ENCODE measurements at regions not wholly inside any gene's neighbourhood (a gene's known extent, or its start where the extent isn't known, plus 50 kb on each side); places are given as distances from the start of the nearest gene placed in this dataset.
"Not testable (repeated sequence)": the region's sequence is repeated elsewhere in the genome, so short reads cannot be mapped to it uniquely, and the experiment has no call there.

- DNase-seq (ENCODE audit: low spot score): not testable (repeated sequence)
Observed at GRCh38 chr21:10366210-10366609, 155.2 kb upstream of the TPTE start.

GRCh38 chr21:10367586-10367985, 153.8 kb upstream of the TPTE start:
- not testable (repeated sequence) for DNase-seq (ENCODE audit: low spot score)

GRCh38 chr21:10368323-10368798, 153.0 kb upstream of the TPTE start:
- not testable (repeated sequence) for DNase-seq (ENCODE audit: low spot score)

- not testable (repeated sequence) for DNase-seq (ENCODE audit: low spot score)
Observed at GRCh38 chr21:10369289-10369688, 152.1 kb upstream of the TPTE start.

- DNase-seq (ENCODE audit: low spot score): not testable (repeated sequence)
Observed at GRCh38 chr21:10377758-10378157, 143.6 kb upstream of the TPTE start.

GRCh38 chr21:10379816-10380215, 141.6 kb upstream of the TPTE start:
- not testable (repeated sequence) for DNase-seq (ENCODE audit: low spot score)

- not testable (repeated sequence) for DNase-seq (ENCODE audit: low spot score)
Observed at GRCh38 chr21:10381687-10382060, 139.7 kb upstream of the TPTE start.

GRCh38 chr21:10382135-10382534, 139.2 kb upstream of the TPTE start:
- DNase-seq (ENCODE audit: low spot score): not testable (repeated sequence)

- not testable (repeated sequence) for DNase-seq (ENCODE audit: low spot score)
Observed at GRCh38 chr21:10382580-10382979, 138.8 kb upstream of the TPTE start.

GRCh38 chr21:10383571-10383970, 137.8 kb upstream of the TPTE start:
- DNase-seq (ENCODE audit: low spot score): not testable (repeated sequence)

- not testable (repeated sequence) for DNase-seq (ENCODE audit: low spot score)
Observed at GRCh38 chr21:10384304-10384861, 137.0 kb upstream of the TPTE start.

GRCh38 chr21:10385202-10385601, 136.2 kb upstream of the TPTE start:
- not testable (repeated sequence) for DNase-seq (ENCODE audit: low spot score)

- not testable (repeated sequence) for DNase-seq (ENCODE audit: low spot score)
Observed at GRCh38 chr21:10385898-10386527, 135.4 kb upstream of the TPTE start.

GRCh38 chr21:10387692-10388450, 133.5 kb upstream of the TPTE start:
- not testable (repeated sequence) for DNase-seq (ENCODE audit: low spot score)

GRCh38 chr21:10388625-10389024, 132.8 kb upstream of the TPTE start:
- DNase-seq (ENCODE audit: low spot score): not testable (repeated sequence)

- DNase-seq (ENCODE audit: low spot score): not testable (repeated sequence)
Observed at GRCh38 chr21:10392301-10392700, 129.1 kb upstream of the TPTE start.

GRCh38 chr21:10395963-10396362, 125.4 kb upstream of the TPTE start:
- DNase-seq (ENCODE audit: low spot score): not testable (repeated sequence)

- not testable (repeated sequence) for DNase-seq (ENCODE audit: low spot score)
Observed at GRCh38 chr21:10397495-10397915, 123.9 kb upstream of the TPTE start.

GRCh38 chr21:10398692-10399489, 122.5 kb upstream of the TPTE start:
- DNase-seq (ENCODE audit: low spot score): not testable (repeated sequence)

GRCh38 chr21:10400622-10401361, 120.6 kb upstream of the TPTE start:
- not testable (repeated sequence) for DNase-seq (ENCODE audit: low spot score)

- not testable (repeated sequence) for DNase-seq (ENCODE audit: low spot score)
Observed at GRCh38 chr21:10402461-10402860, 118.9 kb upstream of the TPTE start.
